NCI-H226 (cell line): ENCODE measurements at regions not wholly inside any gene's neighbourhood (a gene's known extent, or its start where the extent isn't known, plus 50 kb on each side); places are given as distances from the start of the nearest gene placed in this dataset.
A peak's percentile ranks its signal among the peaks of the same experiment; 100 is the strongest.
"Not testable (repeated sequence)": the region's sequence is repeated elsewhere in the genome, so short reads cannot be mapped to it uniquely, and the experiment has no call there.

Source experiments
- DNase-seq: peaks from one replicate; pipeline ENCODE4 v3.0.0-alpha.2; 2015

DNA sequence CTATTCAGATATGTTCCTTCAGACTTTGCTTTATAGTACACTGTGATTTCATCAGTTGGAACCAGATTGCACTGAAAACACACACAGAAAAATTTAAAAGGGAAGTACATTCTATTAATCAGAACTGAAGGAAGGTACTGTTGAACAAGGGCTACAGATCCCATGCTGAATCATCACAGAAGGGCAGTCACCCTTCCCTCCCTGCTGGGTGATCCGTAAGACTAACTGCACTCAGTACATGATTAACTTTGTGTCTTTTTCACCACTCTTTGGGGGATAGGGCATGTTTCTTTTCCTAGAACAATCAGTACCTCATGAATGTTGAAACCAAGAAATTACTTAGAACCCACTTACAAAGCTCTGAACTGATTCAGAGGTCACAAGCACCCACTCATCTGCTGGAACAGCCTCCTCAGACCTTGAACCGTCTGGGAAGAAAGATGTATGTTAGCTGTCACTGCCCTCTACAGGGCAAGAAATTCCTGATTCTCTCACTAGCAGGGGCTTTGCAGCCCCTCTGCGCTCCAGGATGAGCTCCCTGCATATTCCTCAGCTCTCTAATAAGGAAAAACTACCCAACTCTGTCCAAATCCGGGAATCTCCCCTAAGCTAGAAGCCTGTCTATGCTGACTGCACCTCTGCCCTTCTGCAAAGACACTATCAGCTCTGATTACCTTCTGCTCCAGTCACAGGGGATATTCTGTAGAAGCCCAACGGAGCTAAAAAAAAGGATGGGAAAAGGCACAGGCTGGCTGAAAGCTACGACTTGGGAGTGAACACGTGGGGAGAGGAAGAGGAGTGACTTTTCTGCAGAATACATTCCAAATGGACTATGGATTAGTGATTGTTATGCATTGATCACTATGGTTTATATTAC lies 51.0 kb downstream of the IARS1 start:
- peak; percentile 19 for DNase-seq

DNA sequence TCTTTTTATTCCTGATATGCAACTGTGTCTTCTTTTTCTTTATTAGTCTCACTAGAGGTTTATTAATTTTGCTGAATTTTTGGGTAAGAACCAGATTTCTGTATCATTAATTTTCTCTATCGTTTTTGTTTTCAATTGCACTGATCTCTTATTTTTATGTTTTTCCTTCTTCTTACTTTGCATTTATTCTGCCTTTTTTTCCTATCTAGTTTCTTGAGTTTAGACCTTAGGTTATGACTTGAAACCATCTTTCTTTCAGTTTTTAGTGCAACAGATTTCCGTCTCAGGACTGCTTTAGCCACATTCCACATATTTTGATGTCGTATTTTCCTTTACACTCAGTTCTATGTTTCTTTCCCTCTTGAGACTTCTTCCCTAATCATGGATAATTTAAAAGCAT lies 56.6 kb downstream of the IARS1 start:
- DNase-seq: no peak

DNA sequence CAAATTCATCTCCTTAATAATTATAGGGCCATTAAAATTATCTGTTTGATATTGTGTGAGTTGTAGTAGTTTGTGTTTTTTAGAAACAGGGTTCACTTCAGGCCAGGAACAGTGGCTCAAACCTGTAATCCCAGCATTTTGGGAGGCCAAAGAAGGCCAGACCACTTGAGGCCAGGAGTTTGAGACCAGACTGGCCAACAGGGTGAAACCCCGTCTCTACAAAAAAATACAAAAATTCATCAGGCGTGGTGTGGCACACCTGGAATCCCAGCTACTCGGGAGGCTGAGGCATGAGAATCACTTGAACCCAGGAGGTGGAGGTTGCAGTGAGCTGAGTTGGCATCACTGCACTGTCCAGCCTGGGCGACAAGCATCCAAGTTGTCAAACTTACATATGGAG lies 57.0 kb downstream of the IARS1 start:
- no peak for DNase-seq

DNA sequence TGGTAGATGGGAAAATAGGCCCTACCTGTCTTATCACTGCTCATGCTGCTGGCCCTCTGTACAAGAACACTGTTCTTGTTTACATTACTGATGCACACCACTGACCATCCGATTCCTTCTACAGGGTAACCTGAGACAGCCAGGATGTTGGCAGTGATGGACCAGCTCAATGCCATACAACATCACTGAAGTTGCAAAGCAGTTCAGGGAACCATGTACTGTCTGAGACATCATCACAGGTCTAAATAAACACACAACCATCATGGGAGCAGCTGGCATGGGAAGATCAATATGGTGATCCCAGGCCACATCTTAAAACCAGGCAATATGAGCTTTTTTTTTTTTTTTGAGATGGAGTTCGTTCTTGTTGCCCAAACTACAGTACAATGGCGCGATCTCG lies 59.0 kb downstream of the IARS1 start:
- no peak for DNase-seq

DNA sequence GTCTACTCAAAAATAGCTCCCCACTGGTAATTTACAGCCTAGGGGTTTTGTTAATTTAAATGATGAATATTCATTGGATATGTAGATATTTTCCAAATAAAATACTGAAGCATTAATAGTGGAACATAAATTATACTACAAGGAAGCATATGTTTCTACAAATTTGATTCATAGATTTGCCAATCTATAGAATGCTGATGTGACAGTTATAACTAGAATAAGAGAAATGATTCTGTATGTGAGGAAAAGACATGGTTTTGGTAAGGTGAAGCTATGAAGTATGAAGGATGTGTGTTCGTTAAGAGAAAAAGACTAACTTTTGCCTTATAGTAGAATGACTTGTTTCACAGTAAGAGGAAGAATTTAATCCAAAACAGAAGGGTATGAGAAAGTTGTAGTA lies 61.3 kb downstream of the IARS1 start:
- DNase-seq: no peak

DNA sequence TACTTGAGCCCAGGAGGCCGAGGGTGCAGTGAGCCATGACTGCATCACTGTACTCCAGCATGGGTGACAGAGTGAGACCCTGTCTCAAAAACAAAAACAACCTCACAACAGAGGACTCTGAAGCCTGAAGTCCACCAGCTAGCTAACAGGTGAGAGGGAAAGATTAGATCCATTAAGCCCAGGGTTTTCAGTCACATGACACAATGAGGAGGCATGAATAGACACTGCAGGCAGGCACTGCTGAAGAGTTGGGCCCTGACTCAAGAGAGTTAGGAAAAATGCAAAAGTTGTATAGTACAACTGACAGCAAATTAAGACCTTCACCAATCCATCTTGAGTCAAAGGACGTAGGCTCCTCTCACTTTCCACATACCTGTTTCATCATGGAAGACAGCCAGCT lies 64.9 kb downstream of the IARS1 start:
- DNase-seq: no peak

DNA sequence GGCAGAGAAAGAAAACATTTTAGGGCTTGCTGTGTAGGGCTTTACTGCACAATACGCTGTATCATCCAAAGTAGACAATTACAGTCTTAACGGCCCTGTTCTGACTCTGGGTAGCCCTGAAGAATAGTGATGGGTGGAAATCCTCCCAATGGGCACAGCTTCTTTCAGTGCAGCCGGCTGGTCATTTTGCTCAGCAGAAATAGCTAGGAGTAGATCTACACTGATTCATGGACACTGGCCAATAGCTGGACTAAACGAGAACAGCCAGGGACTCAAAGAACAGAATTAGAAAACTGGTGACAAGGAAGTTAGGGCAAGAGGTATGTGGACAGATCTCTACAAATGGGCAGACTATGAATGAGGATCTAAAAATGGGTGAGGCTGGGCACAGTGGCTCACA lies 69.3 kb downstream of the IARS1 start:
- no peak for DNase-seq

DNA sequence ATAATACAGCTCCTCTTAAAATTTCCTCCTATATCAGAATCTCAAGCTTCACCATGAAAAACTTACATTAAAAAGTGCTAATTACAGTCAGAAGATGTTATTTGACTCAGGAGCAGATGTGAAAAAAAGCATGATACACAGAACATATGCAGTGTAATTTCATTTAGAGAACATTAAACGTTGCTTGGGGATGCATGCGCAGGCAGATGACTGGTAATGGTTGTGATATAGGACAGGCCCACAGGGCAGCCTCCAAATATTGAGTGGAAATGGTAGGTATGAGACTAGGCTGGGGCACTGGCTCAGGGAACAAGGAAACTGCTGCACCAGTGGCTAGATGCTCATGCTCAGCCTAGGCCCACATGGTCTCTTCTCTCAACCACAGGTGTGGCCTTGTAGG lies 69.7 kb downstream of the IARS1 start:
- no peak for DNase-seq

DNA sequence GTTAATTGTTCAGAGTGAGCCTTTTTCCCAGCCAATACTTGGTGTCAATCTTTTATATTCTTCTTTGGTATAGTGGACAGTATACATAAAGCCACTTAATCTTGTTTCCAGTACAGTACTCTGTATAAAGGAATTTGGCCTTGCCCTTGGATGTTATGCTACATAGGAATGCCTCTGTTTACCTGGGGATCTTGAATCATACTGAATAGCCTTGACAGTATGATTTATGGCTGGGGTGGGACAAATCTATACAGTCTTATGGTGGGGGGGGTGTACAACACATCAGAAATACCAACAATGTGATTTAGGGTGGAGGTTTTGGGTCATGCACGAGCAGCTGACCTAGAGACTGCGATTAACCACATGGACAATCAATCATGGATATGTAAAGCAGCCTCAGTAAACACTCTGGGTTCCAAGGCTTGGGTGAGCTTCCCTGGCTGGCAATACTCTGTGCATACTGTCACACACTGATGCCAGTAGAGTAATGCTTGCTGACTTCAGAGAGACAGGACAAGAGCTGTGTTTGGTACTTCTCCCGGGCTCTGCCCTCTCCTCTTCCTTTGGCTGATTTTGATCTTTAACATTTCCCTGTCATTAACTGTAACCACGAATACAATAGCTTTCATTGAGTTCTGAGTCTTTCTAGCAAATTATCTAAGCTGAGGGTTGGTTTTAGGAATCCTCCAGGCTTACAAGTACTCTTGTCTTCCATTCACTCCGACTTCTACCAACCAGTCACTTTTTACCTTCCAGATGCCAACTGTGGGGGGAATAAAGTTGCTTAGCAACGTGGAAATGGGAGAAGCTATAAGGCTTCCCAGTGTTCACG lies 84.6 kb downstream of the IARS1 start:
- no peak for DNase-seq

DNA sequence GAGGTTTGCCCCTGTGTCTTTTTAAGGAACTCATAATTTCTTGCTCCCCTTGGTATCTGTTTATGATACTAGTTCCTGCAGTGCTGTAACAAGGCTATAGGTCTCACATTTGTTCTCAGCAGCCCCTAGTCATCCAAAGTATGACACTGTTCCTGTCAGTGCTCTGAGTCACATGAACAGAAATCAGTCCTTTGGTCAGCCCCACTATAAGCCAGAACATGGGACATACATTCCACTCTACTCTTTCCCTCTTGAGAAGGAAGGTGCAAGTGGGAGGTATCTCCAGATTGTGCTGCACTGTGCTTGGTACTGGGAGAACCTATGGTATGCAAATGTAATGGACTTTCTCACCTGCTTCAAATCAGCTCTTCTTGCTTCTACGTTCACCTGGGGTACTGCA lies 87.0 kb downstream of the IARS1 start:
- no peak for DNase-seq

DNA sequence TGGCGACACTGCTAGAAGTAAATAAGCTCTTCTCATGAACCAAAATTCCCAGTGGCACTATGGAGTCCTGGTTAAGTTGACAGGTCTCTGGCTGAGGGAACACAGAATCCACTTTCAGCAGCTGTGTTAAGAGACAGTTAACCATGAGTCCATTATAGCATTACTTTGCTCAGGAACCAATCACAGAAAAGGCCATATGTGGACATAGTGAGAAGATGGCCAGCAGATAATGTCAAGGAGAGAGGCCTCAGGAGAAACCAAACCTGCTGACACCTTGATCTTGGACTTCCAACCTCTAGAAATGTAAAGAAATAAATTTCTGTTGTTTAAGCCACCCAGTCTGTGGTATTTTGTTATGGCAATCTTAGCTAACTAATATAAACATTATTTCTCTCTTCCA lies 88.7 kb upstream of the SPTLC1 start:
- DNase-seq: not testable (repeated sequence)

DNA sequence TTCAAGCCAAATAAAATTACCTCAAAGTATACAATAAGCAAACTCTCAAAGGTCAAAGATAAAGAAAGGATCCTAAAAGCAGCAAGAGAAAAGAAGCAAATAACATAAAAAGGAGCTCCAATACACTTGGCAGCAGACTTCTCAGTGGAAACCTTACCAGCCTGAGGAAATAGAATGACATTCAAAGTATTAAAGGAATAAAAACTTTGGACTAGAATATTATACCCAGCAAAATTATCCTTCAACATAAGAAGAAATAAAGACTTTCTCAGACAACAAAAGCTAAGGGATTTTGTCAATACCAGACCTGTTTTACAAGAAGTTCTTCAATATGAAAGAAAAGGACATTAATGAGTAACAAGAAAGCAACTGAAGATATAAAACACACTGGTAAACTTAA lies 83.0 kb upstream of the SPTLC1 start:
- DNase-seq: not testable (repeated sequence)

DNA sequence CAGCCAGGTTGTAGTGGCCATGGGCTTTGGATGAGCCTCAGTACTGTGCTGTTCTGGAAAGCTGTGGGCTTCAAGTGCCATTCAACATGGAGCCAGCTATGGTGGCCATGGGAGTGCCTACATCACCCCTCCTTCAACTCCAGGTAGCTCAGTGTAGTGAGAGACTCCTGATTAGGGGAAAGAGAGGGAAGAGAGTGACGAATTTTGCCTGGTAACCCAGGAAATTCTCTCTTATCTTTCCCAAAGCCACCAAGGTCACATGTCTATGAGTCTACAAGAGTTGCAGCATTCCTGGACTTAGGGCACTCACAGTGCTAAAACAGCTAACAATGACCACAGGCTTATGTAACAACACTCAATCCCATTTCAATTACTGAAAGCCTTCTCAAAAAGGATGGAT lies 81.7 kb upstream of the SPTLC1 start:
- peak; percentile 15 for DNase-seq

DNA sequence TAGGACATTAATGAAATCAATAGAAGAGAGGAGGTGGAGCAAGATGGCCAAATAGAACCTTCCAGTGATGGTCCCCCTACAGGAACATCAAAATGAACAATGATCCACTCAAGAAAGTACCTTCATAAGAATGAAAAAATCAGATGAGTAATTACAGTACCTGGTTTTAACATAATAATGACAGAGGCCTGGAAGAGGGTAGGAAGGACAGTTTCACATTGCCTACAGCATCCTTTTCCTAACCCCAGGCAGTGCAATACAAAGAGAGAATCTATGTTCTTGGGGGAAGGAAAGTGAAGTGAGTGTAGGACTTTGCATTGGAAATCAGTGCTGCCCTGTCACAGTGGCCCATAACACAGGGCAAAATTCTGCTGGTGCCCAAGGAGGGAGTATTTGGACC lies 81.2 kb upstream of the SPTLC1 start:
- DNase-seq: no peak

DNA sequence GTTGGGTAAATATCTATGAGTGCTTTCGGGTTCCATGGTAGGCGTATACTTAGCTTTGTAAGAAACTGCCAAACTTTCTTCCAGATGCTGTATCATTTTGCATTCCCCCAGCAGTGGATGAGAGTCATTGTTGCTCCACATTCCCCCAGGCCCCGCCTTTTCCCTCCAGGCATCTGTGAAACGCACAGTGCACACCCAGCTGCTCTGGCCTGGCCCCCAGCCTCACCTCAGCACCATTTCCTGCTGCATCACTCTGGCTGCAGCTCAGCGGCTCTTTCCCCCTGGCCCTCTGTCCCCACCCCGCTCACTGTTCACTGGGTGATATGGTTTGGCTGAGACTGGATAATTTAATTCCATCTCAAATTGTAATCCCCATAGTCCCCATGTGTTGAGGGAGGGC lies 76.6 kb upstream of the SPTLC1 start:
- DNase-seq: peak; percentile 39

DNA sequence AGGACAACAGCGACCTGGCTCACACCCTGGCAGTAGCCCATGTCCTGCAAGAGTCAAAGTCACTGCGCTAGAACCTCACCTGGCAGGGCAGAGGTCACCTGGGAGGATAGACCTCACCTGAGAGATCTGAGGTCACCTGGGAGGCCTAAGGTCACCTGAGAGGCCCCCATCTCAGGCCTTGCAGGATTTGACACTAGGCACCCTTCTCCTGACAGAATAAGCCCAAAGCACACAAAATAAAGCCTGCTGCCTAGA lies 75.2 kb upstream of the SPTLC1 start:
- DNase-seq: no peak

DNA sequence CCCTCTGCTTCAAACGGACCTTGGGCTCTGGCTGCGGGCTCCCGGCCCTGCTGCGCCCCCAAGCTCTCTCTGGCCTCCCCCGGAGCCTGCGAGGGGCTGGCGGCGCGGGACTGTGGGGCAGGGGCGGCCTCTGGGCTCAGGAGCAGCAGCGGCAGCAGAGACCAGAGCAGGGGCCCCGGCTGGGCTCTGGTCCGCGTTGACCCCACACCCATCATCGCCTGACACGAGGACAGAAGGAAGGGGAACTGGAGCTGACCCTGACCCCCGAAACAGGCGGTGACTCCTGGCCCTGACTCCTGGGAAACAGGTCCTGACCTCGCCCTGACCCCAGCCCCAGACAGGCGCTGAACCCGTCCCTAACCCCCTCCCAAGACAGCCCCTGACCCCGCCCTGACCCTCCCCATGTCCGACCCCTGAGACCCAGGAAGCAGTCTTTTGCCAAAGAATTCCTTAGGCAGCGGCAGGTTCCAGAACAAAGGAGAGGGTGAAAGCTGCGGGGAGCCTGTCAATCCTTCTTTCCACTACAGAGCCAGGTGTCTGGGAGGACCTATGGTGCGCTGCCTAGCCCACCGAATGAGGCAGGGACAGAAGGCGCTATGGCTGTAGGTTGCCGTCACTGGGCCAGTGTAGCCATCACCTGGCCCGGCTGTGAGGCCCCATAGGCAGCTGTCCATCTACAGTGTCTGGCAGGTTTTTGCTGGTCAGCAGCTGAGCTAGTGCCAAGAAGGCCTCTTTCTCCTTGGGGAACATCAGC lies 74.7 kb upstream of the SPTLC1 start:
- no peak for DNase-seq

DNA sequence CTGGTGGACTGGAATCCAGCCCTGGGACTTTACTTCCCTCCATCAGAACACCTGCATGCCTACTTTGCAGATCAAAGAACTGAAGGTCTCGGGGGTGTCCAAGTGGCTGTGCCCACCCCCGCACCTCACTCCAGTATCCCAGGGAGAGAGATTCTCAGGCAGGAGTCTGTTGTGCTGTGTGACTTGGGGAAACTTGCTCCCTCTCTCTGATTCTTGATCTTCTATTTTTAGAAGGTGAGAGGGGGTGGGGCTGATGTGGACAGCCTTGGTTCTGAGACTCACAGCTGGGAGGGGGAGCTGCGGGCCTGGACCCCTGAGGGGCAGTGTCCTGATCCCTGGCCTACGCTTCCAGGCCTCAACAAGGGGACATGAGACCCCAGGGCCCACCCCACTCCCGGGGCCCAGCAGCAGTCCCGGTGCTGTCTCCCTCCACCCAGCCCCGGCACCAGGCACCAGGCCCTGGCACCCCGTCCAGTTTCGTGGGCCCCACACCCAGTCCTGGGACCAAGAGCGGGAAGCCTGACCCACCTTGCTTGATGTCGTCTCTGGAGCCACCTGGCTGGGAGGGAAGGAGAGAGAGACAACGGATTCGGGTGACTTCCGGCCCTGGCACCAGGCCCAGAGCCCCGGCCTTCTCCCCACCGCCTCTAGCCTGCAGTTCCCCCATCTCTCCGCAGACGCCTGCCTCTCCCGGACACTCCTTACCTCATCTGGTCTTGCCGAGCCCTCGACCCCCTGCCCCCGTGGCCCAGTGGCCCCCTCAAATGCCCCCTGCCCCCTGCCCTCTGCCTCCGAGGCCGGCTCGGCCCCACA lies 74.0 kb upstream of the SPTLC1 start:
- no peak for DNase-seq

DNA sequence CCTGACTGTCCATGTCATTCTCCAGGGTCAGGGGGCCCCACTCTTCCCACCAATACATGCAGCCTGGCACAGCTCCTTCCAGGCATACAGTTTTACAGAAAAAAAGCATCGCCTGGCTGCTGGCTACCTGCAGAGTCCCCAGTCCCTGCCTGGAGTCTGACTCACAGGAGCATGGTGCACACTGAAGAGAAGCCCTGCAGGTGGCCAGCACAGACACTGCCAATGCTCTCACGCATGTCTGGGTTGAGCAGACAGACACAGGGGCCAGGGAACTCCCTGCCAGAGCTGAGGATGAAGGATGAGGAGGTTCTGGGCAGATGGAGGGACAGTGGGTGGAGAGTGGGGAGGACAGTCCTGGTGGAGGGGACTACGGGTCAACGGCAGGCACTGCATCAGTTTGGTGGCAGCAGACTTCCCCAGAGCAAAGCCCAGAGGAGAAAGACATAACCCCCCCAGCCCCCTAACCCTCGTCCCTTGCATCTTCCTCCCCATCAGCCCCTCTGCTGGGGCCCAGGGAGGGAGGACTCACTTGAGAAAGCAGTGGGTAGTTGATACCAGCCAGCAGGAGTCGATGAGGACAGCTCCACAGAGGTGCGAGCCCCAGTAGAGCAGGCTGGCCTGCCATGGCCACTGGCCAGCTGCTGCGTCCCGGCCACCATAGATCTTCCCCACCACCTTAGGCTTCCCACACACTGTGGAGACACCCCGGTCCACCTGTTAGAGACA lies 72.9 kb upstream of the SPTLC1 start:
- DNase-seq: no peak

DNA sequence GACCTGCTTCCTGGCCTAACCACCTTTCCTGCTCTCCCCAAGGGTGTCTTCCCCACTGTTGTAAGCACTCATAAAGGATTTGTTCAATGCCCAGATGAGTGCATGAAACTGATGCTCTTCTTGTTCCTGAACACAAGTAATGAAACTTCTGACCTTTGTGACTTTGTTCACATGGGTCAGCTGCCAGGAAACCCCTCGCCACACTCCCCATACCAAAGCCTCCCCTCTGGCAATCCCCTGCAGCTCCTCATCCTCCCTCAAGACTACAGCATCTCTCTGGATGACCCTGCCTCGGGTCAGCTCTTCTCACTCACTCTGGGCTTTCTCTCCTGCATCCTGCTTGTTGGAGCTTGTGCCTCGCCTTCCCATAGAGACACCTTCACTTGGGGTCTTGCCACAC lies 72.2 kb upstream of the SPTLC1 start:
- no peak for DNase-seq

DNA sequence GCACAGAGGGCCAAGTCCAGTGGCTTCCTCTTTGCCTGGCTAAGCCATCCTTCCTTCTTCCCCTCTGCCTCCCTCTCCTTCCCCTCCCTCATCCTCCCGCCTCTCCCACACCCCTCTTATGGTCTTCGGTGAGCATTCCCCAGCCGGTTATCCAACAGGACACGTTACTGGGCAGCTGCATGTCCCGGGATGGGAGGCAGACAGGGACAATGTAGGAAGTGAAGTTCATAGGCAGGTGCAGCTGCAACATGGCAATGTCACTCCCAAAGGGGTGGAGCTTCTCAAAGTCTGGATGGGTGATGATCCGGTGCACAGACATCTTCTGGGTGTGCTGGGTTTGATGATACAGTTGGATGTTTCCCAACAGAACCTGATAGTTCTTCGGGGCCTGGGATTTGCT lies 71.4 kb upstream of the SPTLC1 start:
- DNase-seq: no peak

DNA sequence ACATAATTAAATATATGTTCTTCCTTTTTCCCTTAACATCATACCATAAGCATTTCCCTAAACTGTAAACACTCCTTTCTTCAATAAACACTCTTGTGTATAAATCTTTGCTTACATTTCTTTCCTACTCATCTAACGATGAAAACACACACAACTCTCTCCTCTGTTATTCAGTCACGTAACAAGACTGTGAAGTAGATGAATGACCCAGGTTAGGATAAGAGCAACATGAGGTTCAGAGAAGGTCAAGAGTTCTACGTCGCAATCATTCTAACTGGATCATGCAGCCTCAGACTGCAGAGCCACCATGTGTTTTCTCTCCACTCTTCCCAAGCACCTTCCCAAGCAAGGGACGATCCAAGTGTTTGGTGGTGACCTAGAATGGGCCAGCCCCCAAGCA lies 70.5 kb upstream of the SPTLC1 start:
- no peak for DNase-seq
